Neural progenitor cell (in vitro differentiated cells): ENCODE measurements at regions not wholly inside any gene's neighbourhood (a gene's known extent, or its start where the extent isn't known, plus 50 kb on each side); places are given as distances from the start of the nearest gene placed in this dataset.

Experiments
- EZH2 ChIP-seq: fragments of 200-600 bp; sonication (generic); IDR thresholded peaks from 2 replicates; pipeline ENCODE4 v1.6.1; 2017; ENCODE audit warnings: antibody characterized with exemption, mild to moderate bottlenecking, moderate library complexity
- EZH2phosphoT487 ChIP-seq: fragments of 200-600 bp; sonication (generic); IDR thresholded peaks from 2 replicates; pipeline ENCODE4 v1.6.1; 2017; ENCODE audit warnings: antibody characterized with exemption
- TF ChIP-seq, protein P1 (sequence below): fragments of 200-600 bp; sonication (generic); IDR thresholded peaks from 2 replicates; pipeline ENCODE4 v1.5.1; 2017; ENCODE audit warnings: antibody characterized with exemption, mild to moderate bottlenecking

DNA sequence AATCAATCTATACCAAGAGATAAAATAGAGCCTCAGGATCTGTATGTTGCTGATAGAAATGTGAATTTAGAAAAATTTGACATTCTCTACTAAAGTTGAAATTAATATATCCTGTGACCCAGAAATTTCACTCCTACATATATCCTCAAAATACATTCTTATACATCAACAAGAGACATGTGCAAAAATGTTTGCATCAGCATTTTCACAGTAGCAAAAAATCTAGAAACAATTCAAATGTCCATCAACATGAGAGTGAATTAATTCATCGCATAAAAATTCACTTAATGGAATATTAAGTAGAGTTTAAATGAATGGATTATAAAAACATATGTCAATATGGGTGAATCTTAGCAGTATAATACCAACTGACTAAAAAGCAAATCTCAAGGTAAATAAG is 80.8 kb downstream of the GPR65 start:
- TF ChIP-seq, protein P1, sequence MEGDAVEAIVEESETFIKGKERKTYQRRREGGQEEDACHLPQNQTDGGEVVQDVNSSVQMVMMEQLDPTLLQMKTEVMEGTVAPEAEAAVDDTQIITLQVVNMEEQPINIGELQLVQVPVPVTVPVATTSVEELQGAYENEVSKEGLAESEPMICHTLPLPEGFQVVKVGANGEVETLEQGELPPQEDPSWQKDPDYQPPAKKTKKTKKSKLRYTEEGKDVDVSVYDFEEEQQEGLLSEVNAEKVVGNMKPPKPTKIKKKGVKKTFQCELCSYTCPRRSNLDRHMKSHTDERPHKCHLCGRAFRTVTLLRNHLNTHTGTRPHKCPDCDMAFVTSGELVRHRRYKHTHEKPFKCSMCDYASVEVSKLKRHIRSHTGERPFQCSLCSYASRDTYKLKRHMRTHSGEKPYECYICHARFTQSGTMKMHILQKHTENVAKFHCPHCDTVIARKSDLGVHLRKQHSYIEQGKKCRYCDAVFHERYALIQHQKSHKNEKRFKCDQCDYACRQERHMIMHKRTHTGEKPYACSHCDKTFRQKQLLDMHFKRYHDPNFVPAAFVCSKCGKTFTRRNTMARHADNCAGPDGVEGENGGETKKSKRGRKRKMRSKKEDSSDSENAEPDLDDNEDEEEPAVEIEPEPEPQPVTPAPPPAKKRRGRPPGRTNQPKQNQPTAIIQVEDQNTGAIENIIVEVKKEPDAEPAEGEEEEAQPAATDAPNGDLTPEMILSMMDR, result no peak
- no peak for TF ChIP-seq EZH2
- TF ChIP-seq EZH2phosphoT487, result no peak
